Body of pancreas (tissue), 4 donors: ENCODE measurements at regions not wholly inside any gene's neighbourhood (a gene's known extent, or its start where the extent isn't known, plus 50 kb on each side); places are given as distances from the start of the nearest gene placed in this dataset.

Source experiments
- ATAC-seq: fragments of 150-250 bp; one replicate; pipeline ENCODE4 v1.9.1; 2016
- DNase-seq, 4 donors: peaks; one replicate each; pipeline ENCODE4 v3.0.0-alpha.2; 2019
- H3K27ac ChIP-seq, 4 donors: fragments of 200-600 bp; sonication (generic); 1 replicate in 3 of 4; 2 replicates in 1 of 4; pipeline versions ENCODE4 v1.5.1 to v1.6.1; 2016 to 2019; ENCODE audit warnings: mild to moderate bottlenecking in 1 of 4, mixed read lengths in 1 of 4, moderate library complexity in 1 of 4
- H3K27me3 ChIP-seq, 2 donors: fragments of 200-600 bp; sonication (generic); one replicate each; pipeline ENCODE4 v1.6.0; 2016; ENCODE audit warnings: mild to moderate bottlenecking in 1 of 2
- H3K36me3 ChIP-seq, 2 donors: fragments of 200-600 bp; sonication (generic); replicated peaks in 1 of 2; 2 replicates each; pipeline ENCODE4 v1.5.1; 2016; ENCODE audit warnings: low read depth in 2 of 2; ENCODE audit not compliant: insufficient read depth in 1 of 2
- H3K4me1 ChIP-seq: fragments of 200-600 bp; sonication (generic); one replicate; pipeline ENCODE4 v1.6.0; 2016
- H3K4me3 ChIP-seq, 2 donors: fragments of 200-600 bp; sonication (generic); 1 replicate in 1 of 2; 2 replicates in 1 of 2; pipeline ENCODE4 v1.5.1; 2016 to 2019
- H3K9me3 ChIP-seq, 3 donors: fragments of 200-600 bp; sonication (generic); 1 replicate in 2 of 3; 2 replicates in 1 of 3; pipeline ENCODE4 v1.5.1; 2016
- CTCF ChIP-seq, 7 experiments: fragments of 450-650 bp in 4 of 7; fragments of 200-600 bp in 3 of 7; sonication (generic) in 3 of 7; IDR thresholded peaks; one replicate each; pipeline ENCODE4 v1.5.1; 2016 to 2019; ENCODE audit warnings: antibody characterized with exemption in 7 of 7
- POLR2A ChIP-seq, 3 donors: fragments of 450-650 bp; IDR thresholded peaks; one replicate each; pipeline ENCODE4 v1.6.1; 2016; ENCODE audit warnings: antibody characterized with exemption in 3 of 3, mild to moderate bottlenecking in 2 of 3
- WGBS, 2 donors: methylation state at CpG; one replicate each; pipeline ENCODE4 v1.1.5; 2017; 5-methylcytosine and 5-hydroxymethylcytosine counted together
- intact Hi-C: fragments of 100-400 bp; cut with DNase I; formaldehyde crosslinking; loops from one replicate; pipeline ENCODE4 v1.15.1; 2023

- Histone ChIP-seq H3K27me3 (no peaks in the 10 kb centered on the region), H3K9me3 (no peaks in the 10 kb centered on the region), H3K4me1 (no peaks in the 10 kb centered on the region), H3K36me3 (no peaks in the 10 kb centered on the region), H3K27ac (no peak overlapping the region), H3K4me3 (no peak overlapping the region)
- intact Hi-C loops, result no loop called here
- no peak for DNase-seq
- TF ChIP-seq CTCF (IDR thresholded peaks at IDR 0.05), result no peak
- no peak for TF ChIP-seq POLR2A (IDR thresholded peaks at IDR 0.05)
- WGBS, 2 donors, result 40 to 45% methylated on average over 3 of the region's 3 CpGs
- no peak for ATAC-seq
These were observed 603.7 kb downstream of the TENT5A start for GRCh38 chr6:81148751-81149150.

GRCh38 chr6:81145506-81145905 lies 607.0 kb downstream of the TENT5A start:
- H3K36me3 ChIP-seq, result no peaks in the 10 kb centered on the region
- H3K27ac ChIP-seq, result no peak overlapping the region
- no peak for ATAC-seq
- H3K4me3 ChIP-seq, result no peak overlapping the region
- no peaks in the 10 kb centered on the region for H3K4me1 ChIP-seq
- H3K27me3 ChIP-seq, result no peaks in the 10 kb centered on the region
- 34 to 47% methylated on average over 2 of the region's 2 CpGs for WGBS, 2 donors
- intact Hi-C loops, result no loop called here
- DNase-seq, result no peak
- TF ChIP-seq POLR2A (IDR thresholded peaks at IDR 0.05), result no peak
- no peak for TF ChIP-seq CTCF (IDR thresholded peaks at IDR 0.05)
- no peaks in the 10 kb centered on the region for H3K9me3 ChIP-seq

- DNase-seq (no peak), ATAC-seq (no peak)
- intact Hi-C loops, result no loop called here
- Histone ChIP-seq H3K36me3 (no peaks in the 10 kb centered on the region), H3K4me1 (no peaks in the 10 kb centered on the region), H3K27ac (no peak overlapping the region), H3K9me3 (no peaks in the 10 kb centered on the region), H3K4me3 (no peak overlapping the region), H3K27me3 (no peaks in the 10 kb centered on the region)
- TF ChIP-seq CTCF (IDR thresholded peaks at IDR 0.05) (no peak), POLR2A (IDR thresholded peaks at IDR 0.05) (no peak)
These were observed 608.1 kb downstream of the TENT5A start for GRCh38 chr6:81144346-81144745.

GRCh38 chr6:81138236-81138635 lies 614.2 kb downstream of the TENT5A start:
- TF ChIP-seq POLR2A (IDR thresholded peaks at IDR 0.05) (no peak), CTCF (IDR thresholded peaks at IDR 0.05) (no peak)
- WGBS, 2 donors, result 62 to 63% methylated on average over 3 to 5 of the region's 5 CpGs
- Histone ChIP-seq H3K4me3 (no peak overlapping the region), H3K9me3 (no peaks in the 10 kb centered on the region), H3K36me3 (no peaks in the 10 kb centered on the region), H3K27ac (no peak overlapping the region), H3K4me1 (no peaks in the 10 kb centered on the region), H3K27me3 (no peaks in the 10 kb centered on the region)
- ATAC-seq (no peak), DNase-seq (no peak)
- intact Hi-C loops, result no loop called here

- no peak overlapping the region for H3K4me3 ChIP-seq
These were observed 621.5 kb downstream of the TENT5A start for GRCh38 chr6:81130969-81131368.

More at GRCh38 chr6:81130969-81131368, 621.5 kb downstream of the TENT5A start:
- Histone ChIP-seq H3K9me3 (no peaks in the 10 kb centered on the region), H3K4me1 (no peaks in the 10 kb centered on the region), H3K36me3 (no peaks in the 10 kb centered on the region), H3K27ac (no peak overlapping the region), H3K27me3 (no peaks in the 10 kb centered on the region)
- TF ChIP-seq CTCF (IDR thresholded peaks at IDR 0.05), result no peak
- no peak for TF ChIP-seq POLR2A (IDR thresholded peaks at IDR 0.05)
- intact Hi-C loops, result no loop called here
- ATAC-seq, result no peak
- WGBS, 2 donors, result 31 to 48% methylated on average over 1 of the region's 1 CpG
- DNase-seq, result no peak
